ENCODE measurements at regions not wholly inside any gene's neighbourhood (a gene's known extent, or its start where the extent isn't known, plus 50 kb on each side); places are given as distances from the start of the nearest gene placed in this dataset.

- H3K9me3 Mint-ChIP-seq = no peaks in the 10 kb centered on the region
- no peak overlapping the region for H3K27ac Mint-ChIP-seq
- H3K27me3 Mint-ChIP-seq = peaks cover 0 to 5% of the 10 kb centered on the region in 2 donors
- DNase-seq (no peak), ATAC-seq (replicated peaks) (no peak)
- H3K36me3 Mint-ChIP-seq = no peaks in the 10 kb centered on the region
- H3K4me3 Mint-ChIP-seq = no peak overlapping the region
- peaks cover 0 to 3% of the 10 kb centered on the region in 2 donors for H3K4me1 Mint-ChIP-seq
Measured at GRCh38 chrX:40192196-40192595, 94.4 kb upstream of the BCOR start.

- H3K36me3 Mint-ChIP-seq = peaks cover 2 to 3% of the 10 kb centered on the region in 2 donors
- peaks cover 0 to 3% of the 10 kb centered on the region in 2 donors for H3K4me1 Mint-ChIP-seq
- DNase-seq (no peak), ATAC-seq (replicated peaks) (no peak)
- peaks cover 0 to 5% of the 10 kb centered on the region in 2 donors for H3K27me3 Mint-ChIP-seq
- no peak overlapping the region for H3K27ac Mint-ChIP-seq
- peaks cover 5 to 6% of the 10 kb centered on the region in 2 donors for H3K9me3 Mint-ChIP-seq
- H3K4me3 Mint-ChIP-seq = no peak overlapping the region
Measured at GRCh38 chrX:40189637-40190036, 91.9 kb upstream of the BCOR start.

GRCh38 chrX:40188573-40189417 lies 91.0 kb upstream of the BCOR start:
- Mint-ChIP-seq H3K27ac (no peak overlapping the region), H3K4me3 (peak overlapping the region in 1 of 2 donors; percentile 14), H3K9me3 (peaks cover 5 to 6% of the 10 kb centered on the region in 2 donors), H3K27me3 (peaks cover 0 to 5% of the 10 kb centered on the region in 2 donors), H3K4me1 (peaks cover 0 to 3% of the 10 kb centered on the region in 2 donors), H3K36me3 (peaks cover 2 to 3% of the 10 kb centered on the region in 2 donors)
- DNase-seq = no peak
- ATAC-seq (replicated peaks) = no peak

- Mint-ChIP-seq H3K4me3 (no peak overlapping the region), H3K36me3 (peaks cover 2 to 3% of the 10 kb centered on the region in 2 donors), H3K27me3 (peaks cover 0 to 5% of the 10 kb centered on the region in 2 donors), H3K27ac (no peak overlapping the region), H3K4me1 (peaks cover 2 to 4% of the 10 kb centered on the region in 2 donors), H3K9me3 (peaks cover 6 to 8% of the 10 kb centered on the region in 2 donors)
- ATAC-seq (replicated peaks) (no peak), DNase-seq (no peak)
Measured at GRCh38 chrX:40184968-40185367, 87.2 kb upstream of the BCOR start.

GRCh38 chrX:40182615-40183014 lies 84.9 kb upstream of the BCOR start:
- peaks cover 10 to 23% of the 10 kb centered on the region in 2 donors for H3K4me1 Mint-ChIP-seq
- ATAC-seq (replicated peaks) (no peak), DNase-seq (no peak)
- no peak overlapping the region for H3K27ac Mint-ChIP-seq
- H3K4me3 Mint-ChIP-seq = no peak overlapping the region
- H3K36me3 Mint-ChIP-seq = peaks cover 2 to 3% of the 10 kb centered on the region in 2 donors
- H3K27me3 Mint-ChIP-seq = no peaks in the 10 kb centered on the region
- peaks cover 7 to 11% of the 10 kb centered on the region in 2 donors for H3K9me3 Mint-ChIP-seq

- ATAC-seq (replicated peaks) (no peak), DNase-seq (no peak)
- Mint-ChIP-seq H3K27ac (no peak overlapping the region), H3K36me3 (peaks cover 2 to 5% of the 10 kb centered on the region in 2 donors), H3K4me1 (peaks cover 12 to 26% of the 10 kb centered on the region in 2 donors), H3K4me3 (no peak overlapping the region), H3K27me3 (no peaks in the 10 kb centered on the region), H3K9me3 (peaks cover 7 to 11% of the 10 kb centered on the region in 2 donors)
Measured at GRCh38 chrX:40182095-40182494, 84.3 kb upstream of the BCOR start.

- H3K36me3 Mint-ChIP-seq = peaks cover 0 to 6% of the 10 kb centered on the region in 2 donors
- H3K9me3 Mint-ChIP-seq = peaks cover 2 to 5% of the 10 kb centered on the region in 2 donors
- ATAC-seq (replicated peaks) (no peak), DNase-seq (no peak)
- peaks cover 17 to 34% of the 10 kb centered on the region in 2 donors for H3K4me1 Mint-ChIP-seq
- no peak overlapping the region for H3K4me3 Mint-ChIP-seq
- peaks cover 0 to 6% of the 10 kb centered on the region in 2 donors for H3K27me3 Mint-ChIP-seq
- peak overlapping the region; percentile 20 for H3K27ac Mint-ChIP-seq
Measured at GRCh38 chrX:40179283-40179682, 81.5 kb upstream of the BCOR start.

GRCh38 chrX:40177942-40178715 lies 80.4 kb upstream of the BCOR start:
- DNase-seq = no peak
- H3K27ac Mint-ChIP-seq = peak overlapping the region; percentile 62

GRCh38 chrX:40177489-40177888 lies 79.7 kb upstream of the BCOR start:
- H3K36me3 Mint-ChIP-seq = peaks cover 0 to 8% of the 10 kb centered on the region in 2 donors
- H3K4me1 Mint-ChIP-seq = peaks cover 25 to 49% of the 10 kb centered on the region in 2 donors
- H3K4me3 Mint-ChIP-seq = peak overlapping the region; percentile 81 to 88
- peaks cover 2 to 5% of the 10 kb centered on the region in 2 donors for H3K9me3 Mint-ChIP-seq
- H3K27me3 Mint-ChIP-seq = peaks cover 0 to 7% of the 10 kb centered on the region in 2 donors
- H3K27ac Mint-ChIP-seq = peak overlapping the region; percentile 98
- DNase-seq = no peak
- ATAC-seq (replicated peaks) = no peak

More at GRCh38 chrX:40177942-40178715, 80.4 kb upstream of the BCOR start:
- peaks cover 22 to 46% of the 10 kb centered on the region in 2 donors for H3K4me1 Mint-ChIP-seq
- H3K27me3 Mint-ChIP-seq = peaks cover 0 to 7% of the 10 kb centered on the region in 2 donors
- H3K9me3 Mint-ChIP-seq = peaks cover 2 to 5% of the 10 kb centered on the region in 2 donors
- H3K4me3 Mint-ChIP-seq = peak overlapping the region in 1 of 2 donors; percentile 4
- H3K36me3 Mint-ChIP-seq = peaks cover 0 to 8% of the 10 kb centered on the region in 2 donors
- ATAC-seq (replicated peaks) = no peak

- peak overlapping the region; percentile 81 to 88 for H3K4me3 Mint-ChIP-seq
- no peak for DNase-seq
- H3K27ac Mint-ChIP-seq = peak overlapping the region; percentile 98
- peaks cover 2 to 5% of the 10 kb centered on the region in 2 donors for H3K9me3 Mint-ChIP-seq
- peaks cover 0 to 8% of the 10 kb centered on the region in 2 donors for H3K36me3 Mint-ChIP-seq
- H3K4me1 Mint-ChIP-seq = peaks cover 27 to 53% of the 10 kb centered on the region in 2 donors
- ATAC-seq (replicated peaks) = peak; percentile 0
- peaks cover 0 to 11% of the 10 kb centered on the region in 2 donors for H3K27me3 Mint-ChIP-seq
Measured at GRCh38 chrX:40177117-40177430, 79.3 kb upstream of the BCOR start.

GRCh38 chrX:40176351-40177116 lies 78.8 kb upstream of the BCOR start:
- H3K27ac Mint-ChIP-seq = peak overlapping the region; percentile 98

GRCh38 chrX:40175511-40176350 lies 78.0 kb upstream of the BCOR start:
- peak overlapping the region; percentile 98 for H3K27ac Mint-ChIP-seq
- H3K9me3 Mint-ChIP-seq = peaks cover 2 to 5% of the 10 kb centered on the region in 2 donors
- ATAC-seq (replicated peaks) (peak; percentile 48 to 57), DNase-seq (peak; percentile 79)
- H3K4me3 Mint-ChIP-seq = peak overlapping the region; percentile 81 to 88
- peaks cover 31 to 62% of the 10 kb centered on the region in 2 donors for H3K4me1 Mint-ChIP-seq
- peaks cover 0 to 11% of the 10 kb centered on the region in 2 donors for H3K27me3 Mint-ChIP-seq
- peaks cover 0 to 8% of the 10 kb centered on the region in 2 donors for H3K36me3 Mint-ChIP-seq

More at GRCh38 chrX:40176351-40177116, 78.8 kb upstream of the BCOR start:
- DNase-seq (peak; percentile 69), ATAC-seq (replicated peaks) (peak; percentile 23 to 40)
- Mint-ChIP-seq H3K36me3 (peaks cover 0 to 8% of the 10 kb centered on the region in 2 donors), H3K4me3 (peak overlapping the region; percentile 81 to 88), H3K4me1 (peaks cover 27 to 55% of the 10 kb centered on the region in 2 donors), H3K9me3 (peaks cover 2 to 5% of the 10 kb centered on the region in 2 donors), H3K27me3 (peaks cover 0 to 11% of the 10 kb centered on the region in 2 donors)

Data from stimulated activated naive B cell treated with anti-CD40 and anti-IgM and Interleukin-4, amounts not matched to agents 10 μg/mL and 1 μg/mL and 100 μg/mL, for 72 hours (primary cell).